Erythroblast (primary cell): ENCODE measurements at regions not wholly inside any gene's neighbourhood (a gene's known extent, or its start where the extent isn't known, plus 50 kb on each side); places are given as distances from the start of the nearest gene placed in this dataset.

Source experiments
- GATA1 ChIP-seq: IDR thresholded peaks from 2 replicates; pipeline ENCODE4 v1.6.1; 2011; ENCODE audit warnings: low read depth, mild to moderate bottlenecking, control low read depth, low read length, moderate library complexity
- POLR2A ChIP-seq: IDR thresholded peaks from 2 replicates; pipeline ENCODE4 v1.6.1; 2011; ENCODE audit warnings: mild to moderate bottlenecking, low read length

DNA sequence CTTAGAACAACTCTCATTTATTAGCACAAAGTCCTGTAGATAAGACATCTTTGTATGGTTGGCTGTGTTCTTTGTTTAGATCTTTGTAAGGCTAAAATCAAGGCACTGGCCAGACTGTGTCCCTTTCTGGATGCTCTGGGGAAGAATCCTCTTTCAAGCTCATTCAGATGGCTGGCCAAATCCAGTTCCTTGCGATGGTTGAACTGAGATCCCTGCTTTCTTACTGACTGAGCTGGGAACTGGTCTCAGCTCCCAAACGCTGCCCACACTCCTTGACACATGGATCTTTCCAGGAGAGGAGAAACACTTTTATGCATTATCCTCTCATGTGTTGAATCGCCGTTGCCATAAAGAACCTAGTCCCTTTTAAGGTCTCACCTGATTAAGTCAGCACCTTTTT lies 586.5 kb upstream of the IGFBP3 start:
- TF ChIP-seq POLR2A = no peak
- TF ChIP-seq GATA1 = no peak
